Mesothelial cell of epicardium (in vitro differentiated cells): ENCODE measurements at regions not wholly inside any gene's neighbourhood (a gene's known extent, or its start where the extent isn't known, plus 50 kb on each side); places are given as distances from the start of the nearest gene placed in this dataset.

ENCODE experiments used
- DNase-seq, 2 experiments: peaks; one replicate each; pipeline ENCODE4 v3.0.0; 2021; ENCODE audit warnings: low spot score in 2 of 2; ENCODE audit not compliant: unreplicated experiment in 2 of 2
- H3K27ac Mint-ChIP-seq: 2 replicates; pipeline ENCODE4 v1.8.0; 2021; ENCODE audit warnings: mixed read lengths
- H3K27me3 Mint-ChIP-seq: 2 replicates; pipeline ENCODE4 v1.8.0; 2021; ENCODE audit warnings: low read depth, mixed read lengths
- H3K36me3 Mint-ChIP-seq: 2 replicates; pipeline ENCODE4 v1.8.0; 2021; ENCODE audit warnings: mixed read lengths
- H3K4me1 Mint-ChIP-seq: 2 replicates; pipeline ENCODE4 v1.8.0; 2021; ENCODE audit warnings: mixed read lengths
- H3K4me3 Mint-ChIP-seq: 2 replicates; pipeline ENCODE4 v1.8.0; 2021; ENCODE audit warnings: mild to moderate bottlenecking, moderate library complexity, mixed read lengths
- H3K9me3 Mint-ChIP-seq: 2 replicates; pipeline ENCODE4 v1.8.0; 2021; ENCODE audit warnings: mixed read lengths
- CTCF ChIP-seq: fragments of 200-600 bp; sonication (generic); IDR thresholded peaks from one replicate; pipeline ENCODE4 v1.5.0; 2021; ENCODE audit warnings: antibody characterized with exemption; ENCODE audit not compliant: unreplicated experiment

DNA sequence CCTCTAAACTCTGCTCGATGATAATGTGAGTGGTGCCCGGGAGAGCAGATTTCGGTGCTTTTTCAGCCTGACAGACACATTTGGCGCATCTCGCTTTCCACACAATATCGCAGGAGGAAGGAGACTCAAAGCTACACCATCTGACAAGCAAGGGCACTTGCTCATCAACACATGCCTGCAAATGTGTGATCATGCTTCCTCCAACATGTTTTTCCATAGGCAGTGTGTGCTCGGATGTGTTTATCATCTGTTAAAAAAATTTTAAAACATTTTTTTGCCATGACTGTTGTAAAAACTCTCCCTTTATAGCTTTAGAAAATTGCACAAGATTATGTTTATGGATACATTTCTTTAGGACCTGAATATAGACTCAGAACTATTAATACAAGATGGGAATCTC lies 170.3 kb upstream of the PUDP start:
- H3K27me3 Mint-ChIP-seq = no peaks in the 10 kb centered on the region
- no peak for TF ChIP-seq CTCF
- no peak for DNase-seq
- H3K9me3 Mint-ChIP-seq = peaks cover 6% of the 10 kb centered on the region
- no peak overlapping the region for H3K4me3 Mint-ChIP-seq
- no peak overlapping the region for H3K27ac Mint-ChIP-seq
- no peaks in the 10 kb centered on the region for H3K4me1 Mint-ChIP-seq
- no peaks in the 10 kb centered on the region for H3K36me3 Mint-ChIP-seq

- no peak for TF ChIP-seq CTCF
- H3K36me3 Mint-ChIP-seq = no peaks in the 10 kb centered on the region
- H3K9me3 Mint-ChIP-seq = peaks cover 6% of the 10 kb centered on the region
- H3K27me3 Mint-ChIP-seq = no peaks in the 10 kb centered on the region
- peaks cover 3% of the 10 kb centered on the region for H3K4me1 Mint-ChIP-seq
- no peak for DNase-seq
- H3K4me3 Mint-ChIP-seq = no peak overlapping the region
- no peak overlapping the region for H3K27ac Mint-ChIP-seq
Measured at GRCh38 chrX:7316887-7317286, 168.9 kb upstream of the PUDP start.

GRCh38 chrX:7316280-7316679 lies 168.3 kb upstream of the PUDP start:
- H3K9me3 Mint-ChIP-seq = peaks cover 6% of the 10 kb centered on the region
- H3K4me1 Mint-ChIP-seq = peaks cover 3% of the 10 kb centered on the region
- no peaks in the 10 kb centered on the region for H3K36me3 Mint-ChIP-seq
- no peak for TF ChIP-seq CTCF
- no peaks in the 10 kb centered on the region for H3K27me3 Mint-ChIP-seq
- H3K4me3 Mint-ChIP-seq = no peak overlapping the region
- no peak for DNase-seq
- H3K27ac Mint-ChIP-seq = no peak overlapping the region

DNA sequence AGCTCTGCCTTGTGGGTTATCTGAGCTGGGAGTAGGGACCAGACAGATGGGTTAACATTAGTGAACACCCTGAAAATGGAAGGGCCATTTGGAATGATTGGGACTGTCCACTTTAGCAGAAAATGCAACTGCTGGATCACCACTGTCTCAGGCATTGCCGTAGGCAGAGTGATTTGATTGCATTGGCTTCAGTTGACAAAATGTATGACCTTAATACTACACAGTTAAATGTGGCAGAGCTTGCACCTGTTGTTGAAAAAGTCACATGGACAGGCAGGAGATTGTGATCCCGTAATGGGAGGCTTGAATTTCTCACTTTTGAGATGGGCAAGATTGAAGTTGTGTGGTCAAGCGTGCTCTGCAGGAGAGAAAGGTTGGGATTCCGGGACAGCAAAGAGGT lies 166.5 kb upstream of the PUDP start:
- DNase-seq = no peak
- Mint-ChIP-seq H3K27ac (no peak overlapping the region), H3K4me3 (no peak overlapping the region), H3K27me3 (no peaks in the 10 kb centered on the region), H3K36me3 (no peaks in the 10 kb centered on the region), H3K9me3 (no peaks in the 10 kb centered on the region), H3K4me1 (peaks cover 3% of the 10 kb centered on the region)
- TF ChIP-seq CTCF = no peak

- Mint-ChIP-seq H3K27ac (no peak overlapping the region), H3K4me3 (no peak overlapping the region), H3K27me3 (no peaks in the 10 kb centered on the region), H3K4me1 (peaks cover under 1% of the 10 kb centered on the region), H3K36me3 (peaks cover 8% of the 10 kb centered on the region), H3K9me3 (peaks cover 5% of the 10 kb centered on the region)
- TF ChIP-seq CTCF = no peak
- DNase-seq = no peak
Measured at GRCh38 chrX:7307720-7308119, 159.8 kb upstream of the PUDP start.

GRCh38 chrX:7294483-7294882 lies 146.5 kb upstream of the PUDP start:
- no peak for DNase-seq
- Mint-ChIP-seq H3K4me1 (no peaks in the 10 kb centered on the region), H3K27ac (no peak overlapping the region), H3K4me3 (no peak overlapping the region), H3K27me3 (no peaks in the 10 kb centered on the region), H3K36me3 (no peaks in the 10 kb centered on the region), H3K9me3 (peaks cover 10% of the 10 kb centered on the region)
- no peak for TF ChIP-seq CTCF
